Psoas muscle (tissue), 7 donors: ENCODE measurements at regions not wholly inside any gene's neighbourhood (a gene's known extent, or its start where the extent isn't known, plus 50 kb on each side); places are given as distances from the start of the nearest gene placed in this dataset.

Experiments used
- ATAC-seq, 4 donors: fragments of 200-7000 bp; cut with Tn5 transposase; one replicate each; pipeline ENCODE4 v1.9.1; 2020; ENCODE audit warnings: moderate library complexity in 3 of 4, mild to moderate bottlenecking in 2 of 4
- DNase-seq, 2 donors: peaks; one replicate each; pipeline ENCODE4 v3.0.0-alpha.2; 2020
- H3K27ac ChIP-seq: fragments of 200-600 bp; one replicate; pipeline ENCODE4 v1.8.0; 2022
- H3K27me3 ChIP-seq, 3 donors: fragments of 200-600 bp in 1 of 3; one replicate each; pipeline versions ENCODE4 v1.6.1 to v1.8.0; 2013 to 2022; ENCODE audit warnings: low read length in 2 of 3, mild to moderate bottlenecking in 2 of 3, moderate library complexity in 1 of 3; ENCODE audit not compliant: insufficient read depth in 3 of 3
- H3K36me3 ChIP-seq, 2 donors: fragments of 200-600 bp in 1 of 2; one replicate each; pipeline versions ENCODE4 v1.6.1 to v1.8.0; 2013 to 2022; ENCODE audit warnings: low read depth in 1 of 2, mild to moderate bottlenecking in 1 of 2, moderate library complexity in 1 of 2; ENCODE audit not compliant: insufficient read depth in 1 of 2
- H3K4me1 ChIP-seq: fragments of 200-600 bp; one replicate; pipeline ENCODE4 v1.8.0; 2022
- H3K4me3 ChIP-seq: fragments of 200-600 bp; one replicate; pipeline ENCODE4 v1.8.0; 2022; ENCODE audit warnings: mild to moderate bottlenecking
- H3K9me3 ChIP-seq: fragments of 200-600 bp; one replicate; pipeline ENCODE4 v1.8.0; 2022
- CTCF ChIP-seq: fragments of 200-600 bp; IDR thresholded peaks from one replicate; pipeline ENCODE4 v1.8.0; 2022; ENCODE audit warnings: antibody characterized with exemption
- WGBS, 3 donors: extraction: QIAGEN DNeasy Blood & Tissue Kit; methylation state at CpG; one replicate each; pipeline versions ENCODE4 v1.1.6 to v1.1.7; 2013; 5-methylcytosine and 5-hydroxymethylcytosine counted together
- intact Hi-C, 2 donors: fragments of 100-400 bp; cut with DNase I; formaldehyde crosslinking; loops; one replicate each; pipeline versions ENCODE4 v1.11.0 to v1.14.2; 2022
- donor health status: healthy with polysubstance abuse.
- donor health status: DM: no; HTN: no; CAD: no; lungs with moderate emphysema.
- donor health status: Bipolar disorder and iron deficiency.
- donor health status: healthy.
- donor health status: DM: yes; HTN: yes; CAD: no.
- donor health status: DM: no; HTN: no; CAD: no.
- donor health status: DM: yes; HTN: yes; CAD: no.

GRCh38 chr1:166484471-166484870 lies 317.7 kb upstream of the FAM78B start:
- Histone ChIP-seq H3K36me3 (no peaks in the 10 kb centered on the region), H3K27ac (no peak overlapping the region), H3K27me3 (no peaks in the 10 kb centered on the region), H3K4me3 (no peak overlapping the region), H3K9me3 (no peaks in the 10 kb centered on the region), H3K4me1 (no peaks in the 10 kb centered on the region)
- no peak for DNase-seq
- no peak for ATAC-seq
- intact Hi-C loops: loop anchor here in 1 of 2 donors (5.0 kb wide), 1 partner anchor 557 kb away; no protein-coding TSS in a partner anchor
- no peak for TF ChIP-seq CTCF

GRCh38 chr1:166484871-166485270 lies 318.1 kb upstream of the FAM78B start:
- 60 to 69% (median 68%) methylated on average over 6 of the region's 6 CpGs for WGBS, 3 donors
- Histone ChIP-seq H3K27me3 (no peaks in the 10 kb centered on the region), H3K36me3 (no peaks in the 10 kb centered on the region), H3K9me3 (no peaks in the 10 kb centered on the region), H3K4me1 (no peaks in the 10 kb centered on the region), H3K4me3 (no peak overlapping the region), H3K27ac (no peak overlapping the region)
- DNase-seq (no peak), ATAC-seq (no peak)
- no peak for TF ChIP-seq CTCF
- intact Hi-C loops: loop anchor here in 1 of 2 donors (5.0 kb wide), 1 partner anchor 558 kb away; no protein-coding TSS in a partner anchor

GRCh38 chr1:166485620-166486019 lies 318.8 kb upstream of the FAM78B start:
- Histone ChIP-seq H3K4me3 (no peak overlapping the region), H3K36me3 (no peaks in the 10 kb centered on the region), H3K27me3 (no peaks in the 10 kb centered on the region), H3K9me3 (no peaks in the 10 kb centered on the region), H3K27ac (no peak overlapping the region), H3K4me1 (no peaks in the 10 kb centered on the region)
- intact Hi-C loops: no loop called here
- no peak for TF ChIP-seq CTCF
- 78 to 94% (median 90%) methylated on average over 1 of the region's 1 CpG for WGBS, 3 donors
- ATAC-seq (no peak), DNase-seq (no peak)

GRCh38 chr1:166488327-166488726 lies 321.5 kb upstream of the FAM78B start:
- no peaks in the 10 kb centered on the region for H3K27me3 ChIP-seq
- no peak for DNase-seq
- intact Hi-C loops: no loop called here
- no peaks in the 10 kb centered on the region for H3K9me3 ChIP-seq
- no peak for ATAC-seq
- WGBS, 3 donors: 85 to 91% (median 89%) methylated on average over 2 of the region's 2 CpGs
- H3K4me3 ChIP-seq: no peak overlapping the region
- no peaks in the 10 kb centered on the region for H3K4me1 ChIP-seq
- H3K27ac ChIP-seq: no peak overlapping the region
- H3K36me3 ChIP-seq: no peaks in the 10 kb centered on the region
- no peak for TF ChIP-seq CTCF

GRCh38 chr1:166489356-166489669 lies 322.5 kb upstream of the FAM78B start:
- no peaks in the 10 kb centered on the region for H3K27me3 ChIP-seq
- no peaks in the 10 kb centered on the region for H3K36me3 ChIP-seq
- no peak for TF ChIP-seq CTCF
- intact Hi-C loops: no loop called here
- H3K27ac ChIP-seq: no peak overlapping the region
- 90 to 94% (median 93%) methylated on average over 2 of the region's 2 CpGs for WGBS, 3 donors
- H3K9me3 ChIP-seq: no peaks in the 10 kb centered on the region
- ATAC-seq (no peak), DNase-seq (no peak)
- no peaks in the 10 kb centered on the region for H3K4me1 ChIP-seq
- peak overlapping the region; percentile 60 for H3K4me3 ChIP-seq
